Pancreas (tissue), 10 donors: ENCODE measurements at regions not wholly inside any gene's neighbourhood (a gene's known extent, or its start where the extent isn't known, plus 50 kb on each side); places are given as distances from the start of the nearest gene placed in this dataset.

Experiments used
- ATAC-seq, 4 donors: fragments of 200-7000 bp; cut with Tn5 transposase; one replicate each; pipeline versions ENCODE4 v1.8.0 to v1.9.1; 2020; ENCODE audit warnings: mild to moderate bottlenecking in 4 of 4, moderate library complexity in 4 of 4
- DNase-seq, 6 donors: peaks; one replicate each; pipeline ENCODE4 v3.0.0-alpha.2; 2020
- FAIRE-seq: peaks from 2 replicates; lab custom pipeline; 2012; peaks lifted over from hg19 to GRCh38; lab: Jason Lieb, UNC
- H3K27ac ChIP-seq, 4 donors: fragments of 200-600 bp; sonication (generic); 1 replicate in 3 of 4; 2 replicates in 1 of 4; pipeline versions ENCODE4 v1.5.0 to v1.8.0; 2020
- H3K27me3 ChIP-seq, 4 donors: fragments of 200-600 bp; one replicate each; pipeline ENCODE4 v1.8.0; 2021
- H3K36me3 ChIP-seq, 3 donors: fragments of 200-600 bp; sonication (generic) in 1 of 3; one replicate each; pipeline versions ENCODE4 v1.5.0 to v1.8.0; 2020 to 2021
- H3K4me1 ChIP-seq, 3 donors: fragments of 200-600 bp; one replicate each; pipeline ENCODE4 v1.8.0; 2021
- H3K4me3 ChIP-seq, 4 donors: fragments of 200-600 bp; sonication (generic) in 2 of 4; one replicate each; pipeline versions ENCODE4 v1.5.0 to v1.8.0; 2020 to 2021
- H3K9me3 ChIP-seq, 4 donors: fragments of 200-600 bp; one replicate each; pipeline ENCODE4 v1.8.0; 2021
- WGBS, 2 donors: extraction: QIAGEN DNeasy Blood & Tissue Kit; methylation state at CpG; one replicate each; pipeline ENCODE4 v1.1.7; 2013; 5-methylcytosine and 5-hydroxymethylcytosine counted together
- intact Hi-C, 3 donors: fragments of 100-400 bp; cut with DNase I; formaldehyde crosslinking; loops; one replicate each; pipeline versions ENCODE4 v1.11.1 to v1.14.2; 2022
- TF ChIP-seq, protein P1 (sequence below), 4 donors: fragments of 200-600 bp; sonication (generic) in 3 of 4; IDR thresholded peaks; one replicate each; pipeline versions ENCODE4 v1.5.0 to v1.8.0; 2021; ENCODE audit warnings: antibody characterized with exemption in 4 of 4
- donor health status: healthy with polysubstance abuse.
- donor health status: DM: no; HTN: no; CAD: no; lungs with moderate emphysema.
- donor health status: DM: no; HTN: no; CAD: no.
- donor health status: control.
- donor health status: control.
- donor health status: Bipolar disorder and iron deficiency.
- donor health status: DM: yes; HTN: yes; CAD: no.
- donor health status: DM: no; HTN: no; CAD: no.
- donor health status: DM: no; HTN: no; CAD: no.
- donor health status: DM: yes; HTN: yes; CAD: no.

DNA sequence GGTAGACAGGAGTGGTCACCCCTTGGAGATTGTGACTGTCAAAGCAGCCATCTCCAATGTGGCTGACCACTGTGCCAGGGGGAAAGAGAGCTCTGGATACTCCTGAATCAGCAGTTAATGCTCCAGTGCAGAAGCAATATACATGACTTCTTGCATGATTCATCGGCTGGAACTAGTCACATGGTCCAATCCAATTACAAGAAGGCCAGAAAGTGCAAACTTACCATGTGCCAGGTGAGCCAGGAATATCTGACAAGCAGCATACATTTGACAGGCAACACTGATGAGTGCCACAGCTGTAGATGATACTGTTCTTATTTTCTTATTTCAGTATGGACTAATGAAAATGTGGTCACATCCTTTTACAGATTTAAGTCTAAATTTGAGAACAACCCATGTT is 440.0 kb upstream of the MPDZ start:
- intact Hi-C loops, result no loop called here
- TF ChIP-seq, protein P1, sequence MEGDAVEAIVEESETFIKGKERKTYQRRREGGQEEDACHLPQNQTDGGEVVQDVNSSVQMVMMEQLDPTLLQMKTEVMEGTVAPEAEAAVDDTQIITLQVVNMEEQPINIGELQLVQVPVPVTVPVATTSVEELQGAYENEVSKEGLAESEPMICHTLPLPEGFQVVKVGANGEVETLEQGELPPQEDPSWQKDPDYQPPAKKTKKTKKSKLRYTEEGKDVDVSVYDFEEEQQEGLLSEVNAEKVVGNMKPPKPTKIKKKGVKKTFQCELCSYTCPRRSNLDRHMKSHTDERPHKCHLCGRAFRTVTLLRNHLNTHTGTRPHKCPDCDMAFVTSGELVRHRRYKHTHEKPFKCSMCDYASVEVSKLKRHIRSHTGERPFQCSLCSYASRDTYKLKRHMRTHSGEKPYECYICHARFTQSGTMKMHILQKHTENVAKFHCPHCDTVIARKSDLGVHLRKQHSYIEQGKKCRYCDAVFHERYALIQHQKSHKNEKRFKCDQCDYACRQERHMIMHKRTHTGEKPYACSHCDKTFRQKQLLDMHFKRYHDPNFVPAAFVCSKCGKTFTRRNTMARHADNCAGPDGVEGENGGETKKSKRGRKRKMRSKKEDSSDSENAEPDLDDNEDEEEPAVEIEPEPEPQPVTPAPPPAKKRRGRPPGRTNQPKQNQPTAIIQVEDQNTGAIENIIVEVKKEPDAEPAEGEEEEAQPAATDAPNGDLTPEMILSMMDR (IDR thresholded peaks at IDR 0.05), result no peak

DNA sequence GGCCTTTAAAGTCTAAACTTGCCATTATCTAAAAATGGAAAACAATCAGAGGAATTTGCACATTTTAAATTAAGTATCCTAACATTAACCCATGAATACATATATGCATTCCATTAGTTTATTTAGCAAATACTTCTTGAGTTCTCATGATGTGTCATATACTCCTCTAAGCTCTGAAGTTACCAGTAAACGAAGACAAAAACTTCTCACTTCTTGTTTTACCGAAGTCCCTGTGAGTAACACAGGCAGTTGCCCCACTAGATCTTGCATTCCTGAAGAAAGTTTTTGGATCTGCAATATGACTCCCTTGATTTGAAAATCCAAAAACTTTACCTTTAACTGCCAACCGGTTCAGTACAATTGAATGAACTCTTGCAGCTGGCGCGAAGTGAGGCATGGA is 439.0 kb upstream of the MPDZ start:
- H3K36me3 ChIP-seq, result no peaks in the 10 kb centered on the region
- H3K27ac ChIP-seq, result no peak overlapping the region
- no peak for FAIRE-seq
- no peaks in the 10 kb centered on the region for H3K9me3 ChIP-seq
- H3K4me3 ChIP-seq, result no peak overlapping the region
- no peaks in the 10 kb centered on the region for H3K27me3 ChIP-seq
- TF ChIP-seq, protein P1 (IDR thresholded peaks at IDR 0.05), result no peak
- ATAC-seq, result no peak
- H3K4me1 ChIP-seq, result no peaks in the 10 kb centered on the region
- intact Hi-C loops, result no loop called here
- 89 to 91% methylated on average over 5 of the region's 5 CpGs for WGBS, 2 donors
- no peak for DNase-seq

More for the DNA sequence above, 440.0 kb upstream of the MPDZ start:
- no peaks in the 10 kb centered on the region for H3K36me3 ChIP-seq
- WGBS, 2 donors, result 63 to 76% methylated on average over 1 of the region's 1 CpG
- no peak for DNase-seq
- H3K4me3 ChIP-seq, result no peak overlapping the region
- H3K4me1 ChIP-seq, result no peaks in the 10 kb centered on the region
- H3K27me3 ChIP-seq, result no peaks in the 10 kb centered on the region
- no peak for FAIRE-seq
- no peak overlapping the region for H3K27ac ChIP-seq
- ATAC-seq, result no peak
- no peaks in the 10 kb centered on the region for H3K9me3 ChIP-seq

DNA sequence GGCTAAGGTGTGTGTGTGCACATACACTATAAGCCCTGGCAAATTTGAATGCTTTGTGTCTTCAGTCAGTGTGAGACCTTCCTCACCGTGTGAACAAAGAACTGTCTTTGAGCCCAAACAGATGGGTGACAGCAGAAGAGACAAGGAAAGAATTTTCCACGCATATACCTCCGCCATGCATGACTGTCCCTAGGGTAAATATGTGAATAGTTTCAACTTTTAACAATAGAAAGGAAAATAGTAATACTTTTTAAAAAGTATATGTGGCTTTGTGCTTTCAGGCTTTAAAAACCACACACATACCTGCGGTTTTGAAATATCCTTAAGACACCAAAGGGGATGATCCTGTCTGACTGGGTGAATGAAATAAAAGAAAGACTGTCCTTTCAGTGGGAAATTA is 438.6 kb upstream of the MPDZ start:
- Histone ChIP-seq H3K27ac (no peak overlapping the region), H3K27me3 (no peaks in the 10 kb centered on the region), H3K4me1 (no peaks in the 10 kb centered on the region), H3K4me3 (no peak overlapping the region), H3K9me3 (no peaks in the 10 kb centered on the region), H3K36me3 (no peaks in the 10 kb centered on the region)
- FAIRE-seq (no peak), DNase-seq (no peak), ATAC-seq (no peak)
- TF ChIP-seq, protein P1 (IDR thresholded peaks at IDR 0.05), result no peak
- WGBS, 2 donors, result 69 to 81% methylated on average over 4 of the region's 4 CpGs
- intact Hi-C loops, result no loop called here

DNA sequence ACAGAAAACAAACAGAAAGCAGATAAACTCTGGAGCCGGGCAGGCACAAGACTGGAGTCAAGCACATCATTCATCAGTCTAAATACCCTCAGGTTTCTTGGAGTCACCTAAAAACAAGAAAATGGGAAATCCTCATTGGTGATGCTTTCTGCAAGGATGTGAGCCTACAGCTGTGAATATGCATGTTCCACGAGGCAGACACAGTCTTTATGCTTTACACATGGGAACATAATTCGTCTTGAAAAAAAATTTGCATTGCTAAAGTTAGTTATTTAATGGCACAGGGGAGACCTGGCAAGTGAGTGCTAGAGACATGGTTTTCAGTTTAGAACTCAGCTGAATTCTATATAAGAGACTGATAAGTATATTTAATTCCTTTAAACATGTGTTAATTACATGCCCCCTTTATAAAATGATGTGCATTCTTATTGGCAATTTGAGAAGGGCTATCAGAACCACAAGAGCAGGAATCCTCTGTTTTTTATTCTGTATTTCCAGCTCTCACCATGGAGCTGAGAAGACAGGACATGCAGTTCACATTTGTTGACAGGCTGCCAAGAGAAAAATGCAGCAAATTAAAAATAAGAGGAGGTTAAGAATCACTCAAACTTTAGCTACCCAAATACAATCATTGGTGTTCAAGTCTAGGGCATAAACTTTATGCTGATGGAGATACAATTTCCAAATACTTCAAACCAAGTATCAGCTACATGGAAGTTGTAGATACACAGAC is 438.0 kb upstream of the MPDZ start:
- H3K27me3 ChIP-seq, result no peaks in the 10 kb centered on the region
- ATAC-seq, result no peak
- intact Hi-C loops, result no loop called here
- no peak overlapping the region for H3K4me3 ChIP-seq
- FAIRE-seq, result no peak
- no peaks in the 10 kb centered on the region for H3K9me3 ChIP-seq
- TF ChIP-seq, protein P1 (IDR thresholded peaks at IDR 0.05), result no peak
- H3K36me3 ChIP-seq, result no peaks in the 10 kb centered on the region
- no peak for DNase-seq
- no peak overlapping the region for H3K27ac ChIP-seq
- H3K4me1 ChIP-seq, result no peaks in the 10 kb centered on the region
- WGBS, 2 donors, result 51 to 67% methylated on average over 3 of the region's 3 CpGs

DNA sequence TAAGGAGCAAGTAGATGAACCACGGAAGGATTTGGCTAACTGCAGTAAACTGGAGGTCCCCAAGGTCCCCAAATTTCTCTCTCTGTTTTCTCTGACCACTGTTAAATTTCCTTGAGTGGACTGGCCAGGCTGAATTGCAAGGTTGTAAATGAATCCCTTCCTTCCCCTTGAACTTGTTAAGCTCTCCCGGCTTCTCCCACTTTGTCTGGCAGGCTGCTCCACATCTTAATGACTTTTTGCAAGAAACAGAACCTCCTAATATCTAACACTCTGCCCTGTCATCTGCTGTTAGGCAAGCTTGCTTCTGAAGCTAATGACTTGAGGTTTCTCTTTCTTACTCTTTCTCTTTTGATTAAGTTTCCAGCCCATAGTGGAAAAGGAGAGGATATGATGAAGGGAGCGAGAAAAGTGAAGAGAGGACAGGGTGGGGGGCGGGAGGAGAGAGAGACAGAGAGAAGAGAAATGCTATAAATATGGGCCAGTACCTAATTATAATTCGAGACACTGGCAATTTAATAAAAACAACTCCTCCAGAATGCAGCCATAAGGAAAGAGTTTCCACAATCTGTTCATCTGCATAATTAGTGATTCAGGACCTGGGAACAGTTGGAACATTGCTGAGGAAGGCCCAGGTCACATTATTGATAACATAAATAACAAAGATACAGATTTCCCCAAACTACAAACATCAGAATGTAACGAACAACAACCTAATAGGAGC is 437.3 kb upstream of the MPDZ start:
- 57 to 60% methylated on average over 6 of the region's 6 CpGs for WGBS, 2 donors
- FAIRE-seq (no peak), ATAC-seq (no peak)

More for the DNA sequence above, 437.3 kb upstream of the MPDZ start:
- Histone ChIP-seq H3K27me3 (no peaks in the 10 kb centered on the region), H3K9me3 (no peaks in the 10 kb centered on the region), H3K36me3 (no peaks in the 10 kb centered on the region), H3K4me1 (no peaks in the 10 kb centered on the region), H3K27ac (no peak overlapping the region), H3K4me3 (no peak overlapping the region)
- no peak for DNase-seq
- TF ChIP-seq, protein P1 (IDR thresholded peaks at IDR 0.05), result no peak
- intact Hi-C loops, result no loop called here
